ENCODE measurements at regions not wholly inside any gene's neighbourhood (a gene's known extent, or its start where the extent isn't known, plus 50 kb on each side); places are given as distances from the start of the nearest gene placed in this dataset.

- TF ChIP-seq THAP8 (CRISPR knock-in tag; IDR thresholded peaks at IDR 0.05; ENCODE audit: borderline replicate concordance) (no peak), ZNF44 (CRISPR knock-in tag; IDR thresholded peaks at IDR 0.05) (no peak), XRCC5 (optimal IDR thresholded peaks at IDR 0.05; ENCODE audit: low read length) (no peak), MED1 (CRISPR knock-in tag; IDR thresholded peaks at IDR 0.05) (no peak), ZMYM3 (CRISPR knock-in tag; IDR thresholded peaks at IDR 0.05) (no peak), ZNF792 (CRISPR knock-in tag; IDR thresholded peaks at IDR 0.05) (no peak)
Observed at GRCh38 chr13:86188170-86188569, 389.0 kb upstream of the SLITRK6 start (continued).

GRCh38 chr13:86185636-86186035, 386.4 kb upstream of the SLITRK6 start:
- Histone ChIP-seq H4K20me1 (ENCODE audit: insufficient read depth, low read length) (no peaks in the 10 kb centered on the region), H3K4me2 (ENCODE audit: low read depth, low read length) (no peak overlapping the region), H3K9me3 (ENCODE audit: low read length) (peaks cover 26% of the 10 kb centered on the region), H3K79me2 (ENCODE audit: insufficient read depth, low read length) (no peaks in the 10 kb centered on the region), H3K27me3 (ENCODE audit: control insufficient read depth in 1 of 2, insufficient read depth in 2 of 2, low read length in 2 of 2) (no peaks in the 10 kb centered on the region), H2AFZ (ENCODE audit: low read length) (no peak overlapping the region), H3K4me3 (replicated peaks in 1 of 3; ENCODE audit: insufficient read depth in 1 of 3, low read depth in 2 of 3, low read length in 3 of 3) (no peak overlapping the region), H3K27ac (ENCODE audit: extremely low read length, insufficient read depth, low read length) (no peak overlapping the region), H3K36me3 (replicated peaks in 1 of 2; ENCODE audit: control insufficient read depth in 1 of 2, insufficient read depth in 2 of 2, low read length in 2 of 2) (no peaks in the 10 kb centered on the region), H3K9ac (ENCODE audit: insufficient read depth, low read depth, low read length) (no peak overlapping the region), H3K4me1 (ENCODE audit: insufficient read depth, low read length) (no peaks in the 10 kb centered on the region)
- no peak for DNase-seq (ENCODE audit: low spot score)
- FAIRE-seq: no peak
- 16% methylated on average over 2 of the region's 5 CpGs for WGBS (ENCODE audit: low lambda C conversion rate)
- ChIA-PET POLR2A (no interaction called here), CTCF (ENCODE audit: low intra/inter-chr PET ratio, low total read pairs) (no interaction called here)
- intact Hi-C loops (cut with micrococcal nuclease; ENCODE audit: unreplicated experiment) (no loop called here), in situ Hi-C loops (cut with HindIII; ENCODE audit: extremely low pct_ligation_motif_present, low pct_unique_long_range_greater_than_20kb) (no loop called here)
- no TSS peak for BruUV-seq (replicated peaks)
- ATAC-seq: no peak
- TF ChIP-seq, protein P1, sequence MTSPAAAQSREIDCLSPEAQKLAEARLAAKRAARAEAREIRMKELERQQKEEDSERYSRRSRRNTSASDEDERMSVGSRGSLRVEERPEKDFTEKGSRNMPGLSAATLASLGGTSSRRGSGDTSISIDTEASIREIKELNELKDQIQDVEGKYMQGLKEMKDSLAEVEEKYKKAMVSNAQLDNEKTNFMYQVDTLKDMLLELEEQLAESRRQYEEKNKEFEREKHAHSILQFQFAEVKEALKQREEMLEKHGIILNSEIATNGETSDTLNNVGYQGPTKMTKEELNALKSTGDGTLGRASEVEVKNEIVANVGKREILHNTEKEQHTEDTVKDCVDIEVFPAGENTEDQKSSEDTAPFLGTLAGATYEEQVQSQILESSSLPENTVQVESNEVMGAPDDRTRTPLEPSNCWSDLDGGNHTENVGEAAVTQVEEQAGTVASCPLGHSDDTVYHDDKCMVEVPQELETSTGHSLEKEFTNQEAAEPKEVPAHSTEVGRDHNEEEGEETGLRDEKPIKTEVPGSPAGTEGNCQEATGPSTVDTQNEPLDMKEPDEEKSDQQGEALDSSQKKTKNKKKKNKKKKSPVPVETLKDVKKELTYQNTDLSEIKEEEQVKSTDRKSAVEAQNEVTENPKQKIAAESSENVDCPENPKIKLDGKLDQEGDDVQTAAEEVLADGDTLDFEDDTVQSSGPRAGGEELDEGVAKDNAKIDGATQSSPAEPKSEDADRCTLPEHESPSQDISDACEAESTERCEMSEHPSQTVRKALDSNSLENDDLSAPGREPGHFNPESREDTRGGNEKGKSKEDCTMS (CRISPR knock-in tag; conservative IDR thresholded peaks at IDR 0.05): no peak
- no peak for TF ChIP-seq ZNF770 (CRISPR knock-in tag; IDR thresholded peaks at IDR 0.05)
- TF ChIP-seq CSRNP2 (CRISPR knock-in tag; conservative IDR thresholded peaks at IDR 0.05; ENCODE audit: low read depth): no peak
- TF ChIP-seq DDIT3 (CRISPR knock-in tag; IDR thresholded peaks at IDR 0.05): no peak
- TF ChIP-seq ZFP91 (CRISPR knock-in tag; IDR thresholded peaks at IDR 0.05; ENCODE audit: borderline replicate concordance): no peak
- no peak for TF ChIP-seq ELF1 (CRISPR knock-in tag; IDR thresholded peaks at IDR 0.05)
- TF ChIP-seq ZNF3 (CRISPR knock-in tag; IDR thresholded peaks at IDR 0.05): no peak
- no peak for TF ChIP-seq HOXD1 (CRISPR knock-in tag; IDR thresholded peaks at IDR 0.05)

All from HepG2 (cell line).